ENCODE measurements at regions not wholly inside any gene's neighbourhood (a gene's known extent, or its start where the extent isn't known, plus 50 kb on each side); places are given as distances from the start of the nearest gene placed in this dataset.

GRCh38 chr6:6405997-6406714 lies 85.7 kb upstream of the F13A1 start:
- Histone ChIP-seq H3K27me3 (no peaks in the 10 kb centered on the region), H3K4me3 (no peak overlapping the region), H3K27ac (no peak overlapping the region), H3K36me3 (no peaks in the 10 kb centered on the region), H3K9me3 (no peaks in the 10 kb centered on the region), H3K4me1 (no peaks in the 10 kb centered on the region)
- TF ChIP-seq CTCF (IDR thresholded peaks at IDR 0.05) = no peak
- intact Hi-C loops (cut with DNase I) = no loop called here
- no peak for DNase-seq
- ATAC-seq = no peak

GRCh38 chr6:6406715-6407070 lies 86.2 kb upstream of the F13A1 start:
- no peaks in the 10 kb centered on the region for H3K4me1 ChIP-seq
- intact Hi-C loops (cut with DNase I) = no loop called here
- H3K27ac ChIP-seq = no peak overlapping the region
- H3K4me3 ChIP-seq = no peak overlapping the region
- H3K27me3 ChIP-seq = no peaks in the 10 kb centered on the region
- no peak for ATAC-seq
- no peak for TF ChIP-seq CTCF (IDR thresholded peaks at IDR 0.05)
- DNase-seq = no peak
- H3K9me3 ChIP-seq = no peaks in the 10 kb centered on the region
- no peaks in the 10 kb centered on the region for H3K36me3 ChIP-seq

GRCh38 chr6:6407071-6407741 lies 86.7 kb upstream of the F13A1 start:
- DNase-seq (no peak), ATAC-seq (no peak)
- Histone ChIP-seq H3K4me3 (no peak overlapping the region), H3K4me1 (no peaks in the 10 kb centered on the region), H3K9me3 (no peaks in the 10 kb centered on the region), H3K27me3 (no peaks in the 10 kb centered on the region), H3K27ac (no peak overlapping the region), H3K36me3 (no peaks in the 10 kb centered on the region)
- intact Hi-C loops (cut with DNase I) = no loop called here
- no peak for TF ChIP-seq CTCF (IDR thresholded peaks at IDR 0.05)

- ATAC-seq (no peak), DNase-seq (no peak)
- Histone ChIP-seq H3K4me3 (no peak overlapping the region), H3K27ac (no peak overlapping the region), H3K9me3 (no peaks in the 10 kb centered on the region), H3K27me3 (no peaks in the 10 kb centered on the region), H3K36me3 (no peaks in the 10 kb centered on the region), H3K4me1 (no peaks in the 10 kb centered on the region)
- intact Hi-C loops (cut with DNase I) = no loop called here
- no peak for TF ChIP-seq CTCF (IDR thresholded peaks at IDR 0.05)
Observed at GRCh38 chr6:6409397-6410030, 89.1 kb upstream of the F13A1 start.

- no peaks in the 10 kb centered on the region for H3K36me3 ChIP-seq
- peaks cover 0 to 5% of the 10 kb centered on the region in 2 donors for H3K4me1 ChIP-seq
- no peaks in the 10 kb centered on the region for H3K27me3 ChIP-seq
- H3K27ac ChIP-seq = no peak overlapping the region
- DNase-seq = no peak
- ATAC-seq = no peak
- no peaks in the 10 kb centered on the region for H3K9me3 ChIP-seq
- no peak overlapping the region for H3K4me3 ChIP-seq
- intact Hi-C loops (cut with DNase I) = no loop called here
- TF ChIP-seq CTCF (IDR thresholded peaks at IDR 0.05) = no peak
Observed at GRCh38 chr6:6411115-6411514, 90.7 kb upstream of the F13A1 start.
